Amygdala (tissue), 56 donors: ENCODE measurements at regions not wholly inside any gene's neighbourhood (a gene's known extent, or its start where the extent isn't known, plus 50 kb on each side); places are given as distances from the start of the nearest gene placed in this dataset.
A peak's percentile ranks its signal among the peaks of the same experiment; 100 is the strongest.

ENCODE experiments used
- DNase-seq, 56 donors: peaks; one replicate each; lab custom pipeline; 2025; lab: John Stamatoyannopoulos, UW

DNA sequence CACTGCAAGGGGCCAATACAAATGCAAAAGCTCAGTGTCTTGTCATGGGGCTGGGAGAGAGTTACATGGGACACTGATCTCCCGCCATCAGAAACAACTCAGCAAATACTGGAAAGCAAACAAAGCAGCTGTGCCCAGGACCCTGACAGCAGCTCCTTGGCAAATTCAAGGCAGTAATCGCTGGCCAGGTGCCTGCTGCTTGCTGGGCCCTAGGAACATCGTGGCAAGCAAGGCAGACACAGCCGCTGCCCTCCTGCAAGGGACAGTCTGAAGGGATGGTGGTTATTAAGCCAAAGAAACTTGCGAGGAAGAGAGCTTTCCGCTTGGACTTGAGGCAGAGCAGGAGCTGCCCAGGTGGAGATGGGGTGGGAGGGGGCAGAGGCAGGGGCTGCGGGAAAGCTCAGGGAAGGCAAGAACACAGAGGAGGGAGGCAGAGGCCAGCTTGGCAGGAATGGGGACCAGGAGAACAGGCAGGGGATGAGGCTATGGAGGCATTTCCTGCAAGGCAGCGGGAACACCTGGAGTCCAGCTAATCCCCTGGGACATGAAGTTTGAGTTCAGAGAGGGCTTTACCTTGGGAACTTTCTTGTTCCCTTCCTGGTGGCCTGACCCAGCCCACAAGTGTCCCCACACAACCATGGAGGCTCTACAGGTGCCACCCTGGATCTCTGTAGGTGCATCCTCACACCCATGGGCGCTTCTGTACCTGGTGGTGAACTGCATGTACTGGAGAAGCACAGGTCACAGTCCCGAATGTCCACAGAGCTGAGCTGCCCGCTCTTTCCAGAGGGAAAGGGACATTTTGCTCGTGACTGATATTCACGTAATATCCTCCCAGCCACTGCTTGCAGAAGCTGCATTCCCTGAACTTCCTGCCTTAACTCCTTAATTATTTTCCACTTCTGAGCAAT, 78.7 kb upstream of the ATP2B2 start:
- DNase-seq, result peak in 2 of 56 donors; percentile 7 to 19

DNA sequence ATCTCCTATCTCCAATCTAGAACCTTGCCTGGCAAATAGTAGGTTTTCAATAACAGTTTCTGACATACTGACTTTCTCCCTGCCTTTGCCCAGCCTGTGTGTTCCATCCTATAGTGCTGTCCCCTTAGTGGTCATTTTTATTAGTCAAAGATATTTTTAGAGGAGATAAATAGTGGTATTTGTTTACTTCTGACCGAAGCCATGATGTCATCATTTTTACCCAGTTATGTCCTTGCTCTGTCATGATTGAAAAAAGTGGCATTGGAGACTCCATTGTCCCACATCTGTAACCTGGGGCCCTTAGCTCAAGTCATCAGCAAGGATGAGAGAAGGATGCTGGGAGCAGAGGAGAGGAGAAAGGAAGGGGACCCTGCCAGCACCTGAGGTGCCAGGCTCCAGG, 80.6 kb upstream of the ATP2B2 start:
- DNase-seq, result no peak

DNA sequence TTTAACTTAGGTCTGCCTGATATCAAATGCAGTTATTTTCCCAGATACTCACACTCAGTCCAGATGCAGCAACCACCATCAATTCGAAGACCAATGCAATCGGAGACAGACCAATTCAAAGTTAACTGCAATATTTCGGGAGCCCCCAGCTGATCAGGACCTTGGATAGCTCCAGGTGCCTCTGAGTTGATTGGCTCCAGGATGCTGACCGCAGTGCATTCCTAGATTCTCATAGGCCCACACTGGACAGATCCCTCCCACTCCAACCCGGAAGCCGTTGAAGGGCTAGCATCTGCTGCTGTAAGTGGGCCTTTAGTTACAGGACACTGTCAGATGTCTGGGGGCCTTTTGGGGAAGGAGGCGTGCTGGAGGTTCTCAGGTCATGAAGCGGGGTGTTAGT, 89.5 kb upstream of the ATP2B2 start:
- no peak for DNase-seq

DNA sequence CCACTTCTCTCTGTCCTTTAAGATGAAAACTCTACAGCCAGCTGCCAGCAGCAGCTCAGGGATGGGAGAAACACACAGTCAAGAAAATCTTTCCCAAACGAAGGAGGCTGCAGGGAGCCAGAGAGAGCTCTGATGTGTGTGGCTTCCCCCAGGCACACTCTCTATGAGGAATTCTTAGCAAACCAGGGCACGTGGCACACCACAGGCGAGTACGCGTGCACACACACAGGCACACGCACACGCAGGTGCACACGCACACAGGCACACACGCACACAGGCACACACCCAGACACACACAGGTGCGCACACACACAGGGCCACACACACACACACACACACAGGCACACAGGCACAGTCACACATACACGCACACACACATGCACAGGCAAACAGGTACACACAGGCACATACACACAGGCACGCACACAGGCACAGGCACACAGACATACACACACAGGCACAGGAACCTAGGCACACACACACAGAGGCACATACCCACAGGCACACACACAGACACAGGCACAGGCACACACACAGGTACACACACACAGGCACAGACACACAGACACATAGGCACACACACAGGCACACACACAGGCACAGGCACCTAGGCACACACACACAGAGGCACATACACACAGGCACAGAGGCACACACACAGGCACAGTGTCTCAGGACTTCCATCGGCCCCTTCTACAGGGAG, 91.5 kb upstream of the ATP2B2 start:
- peak in 2 of 56 donors; percentile 5 to 15 for DNase-seq

DNA sequence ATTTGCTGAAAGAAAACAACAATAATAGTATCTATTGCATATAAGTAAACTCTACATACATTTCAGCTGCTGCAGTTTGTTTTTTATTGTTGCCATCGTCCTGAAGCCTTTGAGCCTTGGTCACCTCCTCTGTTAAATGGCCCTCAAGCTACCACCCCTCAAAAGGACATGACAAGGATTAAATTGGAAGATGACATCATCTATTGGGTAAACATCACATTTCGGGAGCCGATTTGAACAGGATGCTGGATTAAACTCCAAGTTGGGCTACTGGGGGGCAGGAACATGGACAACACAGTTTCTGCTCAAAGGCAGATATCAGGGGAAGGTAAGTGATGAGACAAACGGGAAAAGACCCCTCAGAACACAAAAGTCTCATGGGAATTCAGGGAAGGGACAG, 92.3 kb upstream of the ATP2B2 start:
- DNase-seq, result no peak

DNA sequence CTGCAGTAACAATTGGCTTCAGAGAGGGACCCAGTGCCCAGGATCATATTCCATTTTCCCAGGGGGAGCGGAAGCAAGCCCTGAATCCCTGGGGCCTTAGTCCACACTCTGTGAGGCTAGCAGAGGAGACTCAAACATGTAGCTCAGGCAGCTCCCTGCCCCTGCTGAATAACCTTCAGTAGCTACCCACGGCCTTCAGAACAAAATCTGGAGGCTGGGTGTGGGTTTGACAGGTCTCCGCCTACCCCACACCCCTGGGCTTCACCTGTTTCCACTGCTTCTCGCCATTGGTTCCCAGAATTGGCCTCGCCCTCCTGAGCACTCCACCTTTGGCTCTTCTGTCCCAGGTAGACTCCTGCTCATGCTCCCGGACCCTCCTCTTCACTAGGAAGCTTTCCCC, 93.6 kb upstream of the ATP2B2 start:
- DNase-seq, result no peak

DNA sequence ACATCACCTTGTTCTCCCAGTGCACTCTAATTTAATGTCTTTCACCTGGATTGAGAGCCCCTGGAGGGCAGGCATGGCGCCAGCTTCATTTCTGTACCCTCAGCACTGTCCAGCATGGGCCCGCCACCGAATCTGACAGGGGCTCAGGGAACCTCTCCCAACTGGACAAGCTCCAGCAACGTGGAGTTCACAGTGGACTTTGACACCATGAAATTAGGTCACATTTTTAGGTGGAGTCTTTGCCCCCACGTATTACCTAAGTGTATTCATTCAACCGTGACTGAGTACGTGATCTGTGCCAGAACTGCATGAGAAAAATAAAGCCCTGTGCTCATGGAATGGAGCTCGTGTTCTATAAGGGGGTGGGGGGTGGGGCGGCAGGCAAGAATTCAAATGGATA, 94.1 kb upstream of the ATP2B2 start:
- no peak for DNase-seq

DNA sequence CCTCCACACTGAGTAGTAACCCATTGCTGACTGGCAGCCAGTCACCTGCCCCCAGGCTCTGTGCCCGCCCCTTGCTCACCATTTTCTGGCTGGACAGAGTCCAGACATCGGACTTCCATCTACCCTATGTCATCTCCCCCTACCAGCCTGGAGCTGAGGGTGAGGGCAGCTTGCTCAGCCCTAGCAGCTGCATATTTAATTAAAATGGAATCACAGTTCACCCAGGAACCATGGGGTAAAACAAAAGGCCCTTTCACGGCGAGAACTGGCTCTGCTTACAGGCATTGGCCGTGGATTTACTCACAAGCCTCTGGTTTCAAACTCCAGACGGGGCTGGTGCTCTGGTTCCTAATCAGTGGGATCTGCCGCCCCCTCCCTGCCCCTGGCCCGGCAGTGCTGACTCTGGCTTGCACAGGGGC, 94.9 kb upstream of the ATP2B2 start:
- DNase-seq, result peak in 40 of 56 donors; percentile 14 to 78 (median 54)

DNA sequence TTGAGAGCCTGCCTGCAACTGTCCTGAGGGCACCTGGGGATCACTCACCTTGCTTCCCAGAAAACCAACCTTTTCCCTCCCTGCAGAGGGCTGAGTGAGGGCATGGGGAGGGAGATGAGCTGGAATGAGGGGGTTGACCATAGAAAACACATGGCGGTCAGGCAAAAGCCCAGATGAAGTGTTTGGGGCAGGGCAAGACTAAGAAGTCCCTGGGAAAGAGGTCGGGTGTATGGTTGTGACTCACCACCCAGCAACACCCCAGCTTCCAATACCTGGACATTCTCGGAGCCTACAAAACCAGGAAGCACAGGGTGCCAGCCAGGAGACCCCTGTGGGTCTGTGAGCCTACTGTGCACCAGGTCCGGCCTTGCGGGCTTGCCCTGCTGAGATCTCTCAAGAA, 95.3 kb upstream of the ATP2B2 start:
- peak in 4 of 56 donors; percentile 51 to 69 (median 52) for DNase-seq

DNA sequence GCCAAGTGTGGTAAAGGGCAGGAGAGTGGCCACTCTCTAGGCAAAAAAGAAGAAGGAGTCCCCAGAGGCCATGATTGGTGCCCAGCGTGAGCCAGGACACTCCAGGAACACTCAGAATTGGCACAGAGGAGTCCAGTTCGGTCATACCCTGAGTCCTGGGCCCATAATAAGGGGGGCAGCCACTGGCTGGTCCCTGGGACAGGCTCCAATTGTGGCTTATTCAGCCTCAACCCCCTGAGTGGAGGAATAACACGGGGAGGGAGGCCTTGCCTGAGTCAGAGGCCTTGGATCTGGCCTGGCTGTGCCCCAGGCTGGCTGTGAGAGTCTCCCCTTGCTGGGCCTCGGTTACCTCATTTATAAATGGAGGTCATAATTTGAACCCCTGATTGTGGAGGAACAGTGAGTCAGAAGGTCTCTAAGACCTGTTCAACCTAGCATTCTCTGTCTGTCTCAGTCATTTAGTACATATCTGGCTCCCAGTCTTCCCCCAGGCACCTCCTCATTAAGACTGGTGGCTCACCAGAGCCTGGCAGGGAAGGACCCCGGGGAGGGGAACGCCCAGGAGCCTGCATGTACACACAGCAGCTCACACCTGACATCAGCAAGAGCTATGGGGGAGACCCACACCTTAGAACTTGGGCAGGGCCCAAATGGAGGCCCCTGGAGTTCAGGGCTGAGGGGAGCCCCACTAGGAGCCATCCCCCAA, 95.9 kb upstream of the ATP2B2 start:
- DNase-seq, result peak in 37 of 56 donors; percentile 13 to 76 (median 50)

DNA sequence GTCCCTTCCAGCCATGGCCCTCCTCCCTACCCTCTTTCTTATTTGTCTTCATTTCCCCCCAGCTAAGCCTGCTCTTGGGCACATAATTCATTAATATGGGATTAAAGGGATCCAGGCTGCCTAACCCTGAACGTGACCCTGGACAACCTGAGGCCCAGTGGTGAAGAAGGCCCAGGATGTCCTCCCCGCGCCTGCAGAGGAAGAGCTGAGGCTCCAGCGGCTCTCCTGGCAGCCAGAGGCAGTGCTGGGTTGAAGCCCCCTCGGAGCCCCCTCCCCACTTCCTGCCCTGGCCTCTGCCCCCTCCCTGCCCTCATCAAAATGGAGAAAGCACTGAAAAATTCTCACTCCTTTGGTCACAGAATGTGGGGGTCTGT, 96.5 kb upstream of the ATP2B2 start:
- DNase-seq, result no peak

DNA sequence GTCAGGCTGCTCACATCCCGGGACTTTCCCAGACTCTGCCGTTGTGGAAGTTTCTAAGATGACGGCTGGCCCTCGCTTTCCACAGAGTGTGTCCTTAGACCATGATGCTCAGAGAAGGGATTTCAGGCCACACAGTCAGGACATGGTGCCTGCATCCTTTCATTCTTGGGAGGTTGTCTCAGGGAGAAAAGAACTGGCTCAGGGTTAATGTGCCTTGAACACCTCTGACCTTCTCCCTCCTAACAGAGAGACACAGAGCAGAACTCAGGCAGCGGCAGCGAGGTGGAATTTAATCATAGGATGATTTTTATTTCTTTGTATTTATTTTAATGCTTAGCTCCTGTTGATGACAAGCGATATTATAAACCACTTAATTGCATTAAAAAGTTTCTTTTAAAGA, 96.9 kb upstream of the ATP2B2 start:
- DNase-seq, result no peak

DNA sequence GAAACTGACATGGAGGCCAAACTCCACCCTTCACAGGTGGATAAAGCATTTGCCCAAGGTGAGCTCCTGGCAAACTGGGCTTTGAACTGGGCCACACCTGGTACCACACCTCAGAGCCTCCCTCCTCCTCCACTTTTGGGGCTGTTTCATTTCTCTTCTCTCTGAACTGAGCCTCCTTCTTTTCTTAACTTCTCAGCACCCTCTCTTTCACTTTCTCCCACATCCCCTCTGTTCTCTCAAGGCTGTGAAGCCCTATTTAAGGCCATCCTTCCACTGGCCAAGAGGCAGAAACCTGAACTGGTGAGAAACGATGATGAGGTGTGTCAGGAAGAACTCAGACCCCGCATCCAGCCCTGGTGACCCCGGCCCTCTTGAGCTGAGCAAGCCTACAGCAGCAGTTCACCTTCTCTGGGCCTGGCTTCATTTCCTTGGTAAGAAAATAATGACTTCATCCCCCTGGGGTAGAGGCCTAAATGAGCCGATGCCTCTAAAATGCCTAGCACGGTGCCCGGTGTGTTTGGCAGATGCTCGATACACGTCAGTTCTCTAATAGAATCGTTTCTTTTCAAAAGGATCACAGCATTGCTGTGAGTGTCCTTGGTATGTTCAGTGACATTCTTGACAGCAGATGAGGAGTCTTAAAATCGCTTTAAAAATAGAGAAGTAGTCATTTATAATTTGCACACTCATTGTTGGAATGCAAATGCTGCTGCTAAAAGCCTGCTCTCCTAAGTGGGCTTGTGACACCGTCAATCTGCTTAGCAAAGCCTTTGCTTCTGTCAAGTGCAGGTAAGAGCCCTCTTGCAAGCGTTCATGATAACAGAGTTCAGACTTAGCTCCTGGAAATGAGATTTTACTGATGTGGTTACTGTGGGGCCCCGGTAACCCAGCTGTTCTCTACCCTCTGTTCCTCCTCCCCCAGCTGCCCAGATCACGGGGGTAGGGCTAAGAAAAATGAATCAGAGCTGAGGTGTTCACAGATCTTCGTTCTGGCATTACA, 97.7 kb upstream of the ATP2B2 start:
- DNase-seq, result no peak

DNA sequence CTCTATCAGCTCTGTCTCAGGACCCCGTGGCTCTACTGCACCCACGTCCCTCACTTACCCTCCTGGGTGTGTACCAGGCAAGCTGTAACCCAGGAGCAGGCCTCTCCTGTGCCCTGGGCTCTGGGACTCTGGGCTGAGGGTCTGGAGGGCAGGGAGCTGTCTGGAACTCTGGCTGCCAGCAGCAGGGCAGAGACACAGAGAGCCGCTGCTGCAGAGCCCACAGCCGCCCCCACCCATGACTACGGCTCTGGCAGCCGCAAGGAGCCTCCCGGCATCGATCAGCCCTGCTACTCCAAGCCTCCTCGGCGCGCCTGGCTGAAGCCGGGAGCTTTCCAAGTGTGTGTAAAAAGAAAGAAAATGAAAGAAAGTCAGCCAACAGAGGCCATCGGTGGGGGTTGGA, 103.7 kb upstream of the ATP2B2 start:
- peak in 20 of 56 donors; percentile 2 to 45 (median 14) for DNase-seq

DNA sequence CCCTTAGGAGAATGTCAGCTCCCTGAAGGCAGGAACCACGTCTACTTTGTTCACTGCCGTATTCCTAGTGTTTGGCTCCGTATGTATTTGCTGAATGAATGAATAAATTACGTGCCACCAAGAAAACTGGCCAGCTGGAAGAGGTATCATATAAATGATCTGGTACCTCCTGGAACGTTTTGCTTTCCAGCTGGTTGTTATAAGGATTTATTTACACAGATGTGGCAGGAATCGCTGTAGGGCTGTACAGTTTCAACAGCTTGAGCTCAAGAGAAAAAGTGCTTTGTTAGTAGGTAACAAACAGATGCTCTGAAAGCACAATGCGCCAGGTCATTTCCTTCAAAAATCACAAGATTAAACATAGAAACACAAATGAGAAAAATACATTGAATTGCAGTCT, 108.8 kb upstream of the ATP2B2 start:
- no peak for DNase-seq

DNA sequence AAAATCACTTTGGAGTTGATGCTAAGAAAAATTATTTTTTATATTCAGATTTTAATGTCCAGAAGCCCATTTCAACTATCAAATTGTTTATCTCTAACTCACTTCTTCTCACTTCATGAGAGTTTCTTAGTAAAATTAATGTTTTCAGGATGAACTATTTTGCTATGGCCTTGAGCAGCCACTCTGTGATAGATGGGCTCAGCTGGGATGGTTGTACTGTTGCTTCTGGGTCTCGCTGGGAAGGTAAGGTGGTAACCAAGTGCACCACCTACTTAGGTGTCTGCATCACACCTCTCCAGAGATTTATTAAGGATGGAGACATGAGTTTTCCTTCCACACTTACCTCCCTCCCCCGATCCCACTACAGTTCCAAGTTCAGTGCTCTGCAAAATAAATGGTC, 110.3 kb upstream of the ATP2B2 start:
- DNase-seq, result no peak

DNA sequence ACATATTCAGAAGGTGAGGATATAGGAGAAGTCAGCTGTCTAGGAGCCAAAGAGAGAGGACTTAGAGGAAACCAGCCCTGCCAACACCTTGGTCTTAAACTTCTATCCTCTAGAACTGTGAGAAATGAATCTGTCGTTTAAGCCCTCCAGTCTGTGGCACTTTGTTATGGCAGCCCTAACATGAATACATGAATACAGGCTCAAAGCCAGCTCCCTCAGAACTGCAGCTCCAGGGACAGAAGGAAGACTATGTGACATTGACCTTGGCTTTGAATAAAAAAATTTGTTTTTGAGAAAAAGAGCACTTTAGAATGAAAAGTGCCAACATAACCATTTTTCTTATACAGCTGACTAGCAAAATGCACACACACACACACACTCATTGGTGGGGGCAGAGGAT, 110.9 kb upstream of the ATP2B2 start:
- DNase-seq, result no peak

DNA sequence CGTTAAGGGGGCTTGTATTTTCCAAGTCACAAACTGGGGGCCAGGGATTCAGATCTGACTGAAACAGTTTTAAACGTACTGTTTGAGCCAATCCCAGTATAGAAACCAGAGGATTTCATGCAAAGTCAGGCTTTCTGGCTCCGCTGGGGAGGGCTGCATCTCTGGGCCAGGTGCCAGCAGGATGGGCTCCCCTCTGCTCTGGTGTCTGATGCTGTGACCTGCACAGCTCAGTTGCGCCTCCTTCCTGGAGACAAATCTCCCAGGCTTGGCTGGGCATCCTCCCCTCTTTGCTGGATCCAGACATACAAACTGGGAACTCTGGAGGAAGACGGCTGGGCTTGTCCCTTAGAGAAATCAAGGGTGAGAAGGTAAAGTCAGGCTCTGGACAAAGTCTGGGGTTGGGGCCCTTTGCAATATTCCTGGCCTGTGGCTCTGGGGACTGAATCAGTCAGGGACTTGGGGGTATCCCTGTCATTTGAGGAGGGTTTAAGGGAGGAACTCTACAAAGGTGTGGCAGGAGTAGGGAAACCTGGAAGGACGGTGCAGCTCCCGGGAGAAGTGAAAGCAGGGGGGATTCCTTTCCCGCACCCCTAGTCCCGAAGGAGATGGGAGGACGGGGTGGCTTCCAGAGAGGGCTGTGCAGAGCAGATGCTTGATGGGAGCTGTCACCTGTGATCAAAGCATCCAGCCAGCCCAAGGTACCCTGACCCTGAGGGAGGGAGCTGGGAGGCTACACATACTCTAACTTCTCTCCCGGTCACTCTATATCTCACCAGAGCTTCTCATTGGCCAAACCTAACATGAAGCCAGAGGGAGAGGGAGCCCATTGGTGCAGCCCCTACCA, 114.8 kb upstream of the ATP2B2 start:
- no peak for DNase-seq

DNA sequence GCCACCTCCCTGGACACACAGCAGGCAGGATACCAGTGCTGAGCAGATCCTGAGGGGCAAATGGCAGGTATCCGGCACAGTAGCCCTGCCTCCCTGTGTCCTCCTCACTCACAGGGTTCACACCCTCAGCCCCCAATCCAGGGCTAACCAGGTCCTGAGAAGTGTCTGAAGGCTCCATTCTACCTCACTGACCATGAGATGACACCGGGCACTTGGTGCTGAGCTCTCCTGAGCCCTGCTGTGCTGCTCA, 115.4 kb upstream of the ATP2B2 start:
- no peak for DNase-seq
